ENCODE measurements at regions not wholly inside any gene's neighbourhood (a gene's known extent, or its start where the extent isn't known, plus 50 kb on each side); places are given as distances from the start of the nearest gene placed in this dataset.

DNA sequence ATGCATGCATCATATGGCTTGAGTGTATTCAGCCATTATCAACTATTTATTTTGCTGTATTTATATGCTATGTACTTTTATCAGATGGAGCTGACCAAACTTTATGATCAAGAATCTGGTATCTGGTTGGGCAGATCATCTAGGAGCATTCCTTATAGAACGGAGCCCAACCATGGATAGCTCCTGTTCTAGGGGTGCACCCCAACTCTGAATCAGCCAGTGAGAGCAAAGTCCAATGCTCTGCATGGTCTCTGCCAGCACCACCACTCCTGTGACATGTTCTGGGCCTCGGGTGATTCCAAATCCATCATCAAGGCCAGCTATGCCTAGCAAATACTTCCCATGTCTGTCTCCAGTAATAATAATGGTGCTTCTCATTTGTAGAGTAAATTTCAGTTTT lies 517.5 kb downstream of the AGTPBP1 start:
- H3K4me3 ChIP-seq (ENCODE audit: insufficient read depth, low read depth, low read length): no peak overlapping the region

More for the DNA sequence above, 517.5 kb downstream of the AGTPBP1 start:
- Histone ChIP-seq H3K9me3 (ENCODE audit: control insufficient read depth, insufficient read depth, low read length) (peaks cover 26% of the 10 kb centered on the region), H3K27me3 (ENCODE audit: control insufficient read depth, insufficient read depth, low read length) (no peaks in the 10 kb centered on the region), H2BK15ac (ENCODE audit: low read depth, low read length) (no peak overlapping the region), H3K56ac (ENCODE audit: extremely low read depth, insufficient read depth, low read length) (no peak overlapping the region), H4K91ac (ENCODE audit: insufficient read depth, low read depth, low read length) (no peak overlapping the region), H3K4me1 (ENCODE audit: control insufficient read depth, insufficient read depth, low read length) (no peaks in the 10 kb centered on the region), H2AK5ac (ENCODE audit: low read depth, low read length) (no peak overlapping the region), H2AFZ (replicated peaks; ENCODE audit: low read length, poor library complexity) (no peak overlapping the region), H2BK20ac (ENCODE audit: low read depth, low read length) (no peak overlapping the region), H3K23ac (ENCODE audit: low read depth, low read length) (no peak overlapping the region), H2AK9ac (replicated peaks; ENCODE audit: low read depth, low read length, poor library complexity) (no peak overlapping the region), H3K9me1 (ENCODE audit: insufficient read depth, low read length) (no peaks in the 10 kb centered on the region), H2BK5ac (ENCODE audit: low read depth, low read length, poor library complexity, severe bottlenecking) (no peak overlapping the region), H3K4me2 (ENCODE audit: low read depth, low read length) (no peak overlapping the region), H3K27ac (ENCODE audit: insufficient read depth, low read length) (no peak overlapping the region), H3K79me1 (ENCODE audit: low read depth in 1 of 2, low read length in 2 of 2) (no peaks in the 10 kb centered on the region), H3K9ac (ENCODE audit: low read depth, low read length) (no peak overlapping the region), H4K5ac (ENCODE audit: low read depth, low read length) (no peak overlapping the region), H3K36me3 (ENCODE audit: control insufficient read depth, insufficient read depth, low read length) (no peaks in the 10 kb centered on the region), H3K14ac (replicated peaks; ENCODE audit: low read depth, low read length) (no peak overlapping the region), H4K8ac (ENCODE audit: low read depth in 2 of 2, low read length in 2 of 2) (no peak overlapping the region), H2BK120ac (ENCODE audit: low read depth, low read length) (no peak overlapping the region), H4K20me1 (ENCODE audit: insufficient read depth, low read length) (no peaks in the 10 kb centered on the region), H3K4ac (ENCODE audit: low read depth, low read length) (no peak overlapping the region), H3K18ac (ENCODE audit: low read depth, low read length) (no peak overlapping the region)
- POLR2A ChIA-PET (ENCODE audit: unreplicated experiment): no interaction called here
- 29% methylated on average over 1 of the region's 2 CpGs; no CpG with 5 or more reads in 1 of the 2 experiments for WGBS, 2 experiments (ENCODE audit: extremely low coverage in 2 of 2, insufficient read length in 1 of 2)
- intact Hi-C loops (cut with micrococcal nuclease) (no loop called here), in situ Hi-C loops (cut with MboI; ENCODE audit: low sequenced_read_pairs) (no loop called here), dilution Hi-C loops (cut with HindIII; ENCODE audit: low sequenced_read_pairs, unreplicated experiment) (no loop called here)
- no TSS peak for BruUV-seq (replicated peaks)
- CTCF ChIA-PET: no interaction called here
- DNase-seq: no peak
- ATAC-seq (ENCODE audit: low read depth): no peak
- no peak for TF ChIP-seq MAFK (IDR thresholded peaks at IDR 0.05; ENCODE audit: low read depth, low read length)
- TF ChIP-seq MAZ (IDR thresholded peaks at IDR 0.05; ENCODE audit: borderline replicate concordance, low read depth, low read length): no peak
- TF ChIP-seq, protein P1, sequence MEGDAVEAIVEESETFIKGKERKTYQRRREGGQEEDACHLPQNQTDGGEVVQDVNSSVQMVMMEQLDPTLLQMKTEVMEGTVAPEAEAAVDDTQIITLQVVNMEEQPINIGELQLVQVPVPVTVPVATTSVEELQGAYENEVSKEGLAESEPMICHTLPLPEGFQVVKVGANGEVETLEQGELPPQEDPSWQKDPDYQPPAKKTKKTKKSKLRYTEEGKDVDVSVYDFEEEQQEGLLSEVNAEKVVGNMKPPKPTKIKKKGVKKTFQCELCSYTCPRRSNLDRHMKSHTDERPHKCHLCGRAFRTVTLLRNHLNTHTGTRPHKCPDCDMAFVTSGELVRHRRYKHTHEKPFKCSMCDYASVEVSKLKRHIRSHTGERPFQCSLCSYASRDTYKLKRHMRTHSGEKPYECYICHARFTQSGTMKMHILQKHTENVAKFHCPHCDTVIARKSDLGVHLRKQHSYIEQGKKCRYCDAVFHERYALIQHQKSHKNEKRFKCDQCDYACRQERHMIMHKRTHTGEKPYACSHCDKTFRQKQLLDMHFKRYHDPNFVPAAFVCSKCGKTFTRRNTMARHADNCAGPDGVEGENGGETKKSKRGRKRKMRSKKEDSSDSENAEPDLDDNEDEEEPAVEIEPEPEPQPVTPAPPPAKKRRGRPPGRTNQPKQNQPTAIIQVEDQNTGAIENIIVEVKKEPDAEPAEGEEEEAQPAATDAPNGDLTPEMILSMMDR (conservative IDR thresholded peaks at IDR 0.05; ENCODE audit: low read depth, low read length): no peak
- TF ChIP-seq POLR2A (IDR thresholded peaks at IDR 0.05; ENCODE audit: low read depth, low read length): no peak
- no peak for TF ChIP-seq BHLHE40 (IDR thresholded peaks at IDR 0.05; ENCODE audit: low read depth, low read length)
- TF ChIP-seq, protein P2, sequence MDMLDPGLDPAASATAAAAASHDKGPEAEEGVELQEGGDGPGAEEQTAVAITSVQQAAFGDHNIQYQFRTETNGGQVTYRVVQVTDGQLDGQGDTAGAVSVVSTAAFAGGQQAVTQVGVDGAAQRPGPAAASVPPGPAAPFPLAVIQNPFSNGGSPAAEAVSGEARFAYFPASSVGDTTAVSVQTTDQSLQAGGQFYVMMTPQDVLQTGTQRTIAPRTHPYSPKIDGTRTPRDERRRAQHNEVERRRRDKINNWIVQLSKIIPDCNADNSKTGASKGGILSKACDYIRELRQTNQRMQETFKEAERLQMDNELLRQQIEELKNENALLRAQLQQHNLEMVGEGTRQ (IDR thresholded peaks at IDR 0.05; ENCODE audit: low read depth, low read length): no peak
- TF ChIP-seq MXI1 (IDR thresholded peaks at IDR 0.05; ENCODE audit: borderline replicate concordance, low read depth, low read length): no peak
- TF ChIP-seq RAD21 (IDR thresholded peaks at IDR 0.05; ENCODE audit: low read length): no peak
- no peak for TF ChIP-seq RFX5 (IDR thresholded peaks at IDR 0.05; ENCODE audit: low read depth, low read length)
- TF ChIP-seq SMC3 (IDR thresholded peaks at IDR 0.05; ENCODE audit: low read depth, low read length): no peak
- no peak for TF ChIP-seq NFE2L2 (IDR thresholded peaks at IDR 0.05; ENCODE audit: low read depth, low read length)
- TF ChIP-seq FOS (IDR thresholded peaks at IDR 0.05; ENCODE audit: low read depth, low read length): no peak
- no peak for TF ChIP-seq CEBPB (IDR thresholded peaks at IDR 0.05; ENCODE audit: low read depth, low read length)
- no peak for TF ChIP-seq RCOR1 (IDR thresholded peaks at IDR 0.05; ENCODE audit: insufficient replicate concordance, low read length)
- no peak for TF ChIP-seq CHD1 (IDR thresholded peaks at IDR 0.05; ENCODE audit: low read depth, low read length)
- TF ChIP-seq, protein P3, sequence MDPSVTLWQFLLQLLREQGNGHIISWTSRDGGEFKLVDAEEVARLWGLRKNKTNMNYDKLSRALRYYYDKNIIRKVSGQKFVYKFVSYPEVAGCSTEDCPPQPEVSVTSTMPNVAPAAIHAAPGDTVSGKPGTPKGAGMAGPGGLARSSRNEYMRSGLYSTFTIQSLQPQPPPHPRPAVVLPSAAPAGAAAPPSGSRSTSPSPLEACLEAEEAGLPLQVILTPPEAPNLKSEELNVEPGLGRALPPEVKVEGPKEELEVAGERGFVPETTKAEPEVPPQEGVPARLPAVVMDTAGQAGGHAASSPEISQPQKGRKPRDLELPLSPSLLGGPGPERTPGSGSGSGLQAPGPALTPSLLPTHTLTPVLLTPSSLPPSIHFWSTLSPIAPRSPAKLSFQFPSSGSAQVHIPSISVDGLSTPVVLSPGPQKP (IDR thresholded peaks at IDR 0.05; ENCODE audit: borderline replicate concordance, low read depth, low read length): no peak
